ENCODE measurements at regions not wholly inside any gene's neighbourhood (a gene's known extent, or its start where the extent isn't known, plus 50 kb on each side); places are given as distances from the start of the nearest gene placed in this dataset.

GRCh38 chr21:36235058-36235582 lies 78.5 kb downstream of the DOP1B start (continued):
- TF ChIP-seq TRAFD1 (CRISPR knock-in tag; IDR thresholded peaks at IDR 0.05; ENCODE audit: borderline replicate concordance) (no peak), FOXP1 (IDR thresholded peaks at IDR 0.05) (no peak), FOXP1 (CRISPR knock-in tag; IDR thresholded peaks at IDR 0.05) (peak; percentile 86), FOXA1 (IDR thresholded peaks at IDR 0.05) (no peak), FOXA1 (CRISPR knock-in tag; IDR thresholded peaks at IDR 0.05) (peak; percentile 95), CHD4 (IDR thresholded peaks at IDR 0.05; ENCODE audit: borderline replicate concordance, low read length) (peak; percentile 54; the same call in 1 of the 2 replicates), TCF7 (IDR thresholded peaks at IDR 0.05; ENCODE audit: low read depth) (peak; percentile 85), ZBTB44 (CRISPR knock-in tag; IDR thresholded peaks at IDR 0.05) (no peak), MAX (IDR thresholded peaks at IDR 0.05) (peak; percentile 52; the same call in 1 of the 2 replicates), TP53 (CRISPR knock-in tag; conservative IDR thresholded peaks at IDR 0.05) (peak; percentile 72; the same call in 1 of the 2 replicates), ZNF629 (CRISPR knock-in tag; conservative IDR thresholded peaks at IDR 0.05) (peak; percentile 87), ZNF530 (CRISPR knock-in tag; IDR thresholded peaks at IDR 0.05; ENCODE audit: low read depth) (no peak), FLYWCH1 (CRISPR knock-in tag; IDR thresholded peaks at IDR 0.05) (no peak), SP5 (CRISPR knock-in tag; IDR thresholded peaks at IDR 0.05; ENCODE audit: borderline replicate concordance, low read depth) (peak; percentile 67), REPIN1 (CRISPR knock-in tag; IDR thresholded peaks at IDR 0.05; ENCODE audit: borderline replicate concordance, low read depth) (peak; percentile 63; the same call in 1 of the 2 replicates), ARID3A (IDR thresholded peaks at IDR 0.05; ENCODE audit: low read depth, low read length) (peak; percentile 76), EP300 (IDR thresholded peaks at IDR 0.05; ENCODE audit: low read depth in 2 of 2, low read length in 2 of 2) (peak in 1 of 2 experiments; percentile 93; a peak in 2 of 4 replicates), EP300 (CRISPR knock-in tag; IDR thresholded peaks at IDR 0.05; ENCODE audit: borderline replicate concordance) (peak; percentile 85; the same call in 1 of the 2 replicates), MLXIP (CRISPR knock-in tag; IDR thresholded peaks at IDR 0.05; ENCODE audit: borderline replicate concordance) (no peak), BATF2 (CRISPR knock-in tag; IDR thresholded peaks at IDR 0.05) (no peak), ZBTB20 (CRISPR knock-in tag; IDR thresholded peaks at IDR 0.05; ENCODE audit: borderline replicate concordance, low read depth) (peak; percentile 47; the same call in 1 of the 2 replicates), IRF2 (CRISPR knock-in tag; IDR thresholded peaks at IDR 0.05) (peak; percentile 94)

Data from HepG2 (cell line).